NCI-H460 (cell line): ENCODE measurements at regions not wholly inside any gene's neighbourhood (a gene's known extent, or its start where the extent isn't known, plus 50 kb on each side); places are given as distances from the start of the nearest gene placed in this dataset.

Experiments used
- DNase-seq: peaks from one replicate; pipeline ENCODE4 v3.0.0-alpha.2; 2016; ENCODE audit warnings: low read depth; ENCODE audit errors: extremely low read depth

DNA sequence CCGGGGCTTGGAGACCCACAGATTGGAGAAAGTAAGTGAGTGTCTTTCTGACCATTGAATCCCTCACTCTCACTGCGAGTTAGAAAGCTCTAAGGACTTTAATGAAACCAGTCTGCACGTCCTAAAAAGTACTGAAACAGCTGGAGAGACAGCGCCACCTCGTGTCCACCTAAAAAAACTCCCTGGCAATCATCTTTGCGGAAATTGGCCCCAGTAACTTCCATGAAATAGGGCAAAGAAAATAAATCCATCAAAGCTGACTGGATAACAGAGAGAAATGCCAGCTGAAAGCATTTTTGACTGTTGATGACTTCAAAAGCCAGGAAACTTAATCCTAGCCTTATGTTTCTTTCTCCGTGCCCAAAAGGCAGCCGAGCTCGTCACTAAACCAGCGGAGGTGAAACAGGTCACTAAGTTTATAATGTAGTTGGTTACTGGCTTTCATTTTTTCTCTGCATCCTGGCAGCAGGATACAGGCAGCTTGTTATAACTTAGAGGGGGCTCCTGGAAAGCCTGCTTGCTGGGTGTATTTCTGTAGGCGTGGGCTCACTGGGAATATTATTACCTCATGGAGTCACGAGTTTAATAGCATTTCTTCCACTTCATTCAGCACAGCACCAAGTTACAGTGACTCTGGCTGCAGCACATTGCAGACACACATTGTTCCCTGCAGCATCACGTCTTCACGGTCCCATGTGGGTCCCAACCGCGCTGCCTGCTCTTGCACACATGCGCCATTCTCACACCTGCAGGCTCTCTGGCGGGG, 266.5 kb downstream of the HRH4 start:
- DNase-seq = peak; percentile 49

DNA sequence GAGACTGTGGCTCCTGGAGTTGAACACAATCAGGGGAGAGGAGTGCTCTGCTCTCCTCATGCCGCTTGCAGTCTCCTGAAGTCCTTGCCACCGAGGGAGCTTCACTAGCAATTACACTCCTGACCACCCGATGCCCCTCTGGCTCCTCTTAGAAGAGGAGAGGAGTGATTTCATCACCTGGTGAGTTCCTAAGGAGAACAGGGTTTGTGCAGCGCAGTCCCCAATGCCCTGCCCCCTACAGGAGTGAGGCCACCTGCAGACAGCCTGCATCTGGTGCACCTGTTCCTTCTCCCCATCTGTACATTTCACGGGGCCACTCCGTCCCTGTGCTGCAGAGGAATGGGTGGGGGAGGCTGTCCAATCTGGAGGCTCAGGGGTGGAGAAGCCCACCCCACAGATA, 267.2 kb downstream of the HRH4 start:
- DNase-seq = no peak

DNA sequence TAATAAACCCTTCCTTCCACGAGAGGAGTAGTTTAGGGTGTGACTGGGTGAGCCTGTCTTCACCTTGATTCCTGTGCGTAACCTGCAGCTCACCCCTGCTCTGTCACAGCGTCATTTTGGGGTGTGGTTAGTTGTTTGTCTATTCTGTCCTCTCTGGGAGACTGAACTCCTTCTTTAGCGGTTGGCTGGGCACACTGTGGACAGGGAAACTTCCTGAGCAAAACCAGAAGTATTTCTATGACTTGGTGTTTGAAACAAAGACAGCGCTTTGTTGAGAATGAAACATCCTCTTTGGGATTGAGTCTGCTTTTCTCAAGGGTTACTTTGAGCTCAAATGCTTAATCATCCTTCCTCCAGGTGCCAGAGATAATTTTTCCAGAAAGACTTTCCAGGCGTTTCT, 270.7 kb downstream of the HRH4 start:
- DNase-seq = no peak

- no peak for DNase-seq
Measured at GRCh38 chr18:24731981-24732380, 271.5 kb downstream of the HRH4 start.

GRCh38 chr18:24734058-24734457, 273.6 kb downstream of the HRH4 start:
- peak; percentile 14 for DNase-seq

- no peak for DNase-seq
Measured at GRCh38 chr18:24735624-24736231, 275.3 kb downstream of the HRH4 start.

DNA sequence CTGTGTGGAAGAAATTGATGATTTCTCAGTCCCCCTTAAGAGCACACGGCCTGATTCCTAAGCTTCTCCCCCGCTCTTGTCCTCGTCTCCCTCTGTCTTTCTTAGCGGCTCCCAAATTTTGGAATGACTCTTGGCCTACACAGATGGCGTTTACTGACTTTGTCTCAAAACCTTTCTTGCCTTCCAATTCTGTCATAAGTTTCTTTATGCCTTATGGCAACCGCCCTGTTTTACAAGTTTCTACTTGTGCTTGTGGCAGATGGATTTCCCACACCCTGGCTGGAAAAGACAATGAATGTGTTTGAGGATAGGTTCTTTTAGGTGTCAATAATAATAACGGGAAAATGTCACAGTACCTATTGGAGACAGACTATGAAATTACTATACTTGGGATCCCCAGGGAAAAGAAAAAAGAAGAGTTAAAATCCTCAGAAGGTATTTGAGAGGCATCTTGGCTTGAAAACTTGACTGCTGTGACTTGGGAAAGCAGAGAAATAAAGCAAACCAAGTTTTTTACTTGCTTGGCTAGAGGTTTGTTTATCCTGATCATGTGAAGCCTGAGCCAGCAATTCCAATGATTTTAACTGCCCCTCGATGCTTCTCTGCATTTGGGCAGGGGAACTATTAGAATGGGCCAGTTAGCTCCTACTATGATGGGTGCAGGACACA, 276.4 kb downstream of the HRH4 start:
- no peak for DNase-seq

- no peak for DNase-seq
Measured at GRCh38 chr18:24740829-24741228, 280.4 kb downstream of the HRH4 start.

GRCh38 chr18:24741321-24741720, 280.9 kb downstream of the HRH4 start:
- no peak for DNase-seq

DNA sequence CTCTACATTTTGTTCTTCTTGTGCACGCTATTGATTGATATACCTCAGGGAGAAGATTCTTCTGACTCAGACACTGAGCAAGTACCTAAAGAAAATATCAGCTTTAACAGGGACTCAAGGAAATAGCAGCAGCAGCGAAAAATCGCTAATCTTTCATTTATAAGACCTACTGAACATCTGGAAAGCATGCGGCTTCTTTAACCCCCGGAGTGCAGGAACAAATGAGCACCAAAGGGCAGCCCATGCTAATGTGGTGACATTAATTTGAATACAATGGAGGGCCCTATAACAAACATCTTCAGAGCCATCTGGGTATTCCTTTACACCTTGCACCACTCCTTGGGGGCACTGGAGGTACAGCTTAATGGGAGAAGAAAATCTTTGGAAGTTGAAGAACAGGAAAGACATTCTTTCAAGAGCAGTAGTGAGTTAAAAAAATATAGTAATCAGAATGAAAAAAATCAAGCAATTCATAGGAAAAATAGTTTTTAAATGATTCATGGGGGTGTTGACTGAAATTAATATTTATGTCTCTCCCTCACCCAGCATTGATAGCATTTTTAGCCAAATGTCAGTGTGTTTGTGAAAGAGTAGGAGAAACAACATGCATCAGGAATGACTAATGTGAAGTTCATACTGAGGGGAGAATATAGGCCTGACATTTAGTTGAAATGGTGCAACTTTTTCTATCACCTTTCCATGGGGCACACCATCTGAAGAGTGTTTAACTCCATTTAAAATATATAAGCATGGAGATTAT, 281.7 kb downstream of the HRH4 start:
- no peak for DNase-seq

GRCh38 chr18:24754583-24755253, 294.3 kb downstream of the HRH4 start:
- DNase-seq = no peak

GRCh38 chr18:24756385-24756784, 295.9 kb downstream of the HRH4 start:
- no peak for DNase-seq

- no peak for DNase-seq
Measured at GRCh38 chr18:24757134-24757533, 296.7 kb downstream of the HRH4 start.

- no peak for DNase-seq
Measured at GRCh38 chr18:24761765-24762164, 301.3 kb downstream of the HRH4 start.

DNA sequence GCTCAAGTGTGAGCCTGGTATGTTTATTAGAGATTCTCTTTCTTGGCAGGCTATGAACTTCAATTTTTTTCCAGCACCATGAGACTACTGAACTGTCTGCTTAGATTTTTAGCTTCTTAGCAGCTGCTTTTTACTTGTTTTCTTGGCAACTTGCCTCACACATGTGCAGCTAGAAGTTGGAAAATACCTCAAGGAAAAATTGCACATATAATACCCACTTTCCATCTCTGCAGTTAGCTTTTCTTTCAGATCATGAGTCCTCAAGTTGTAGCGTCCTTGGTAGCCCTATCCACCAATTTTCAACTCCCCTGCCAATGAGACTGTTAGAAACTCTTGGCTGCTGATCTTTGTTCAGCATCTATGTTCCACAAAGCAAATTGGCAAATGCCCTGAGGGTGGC, 302.1 kb downstream of the HRH4 start:
- DNase-seq = no peak

GRCh38 chr18:24763765-24764513, 303.5 kb downstream of the HRH4 start:
- DNase-seq = no peak

DNA sequence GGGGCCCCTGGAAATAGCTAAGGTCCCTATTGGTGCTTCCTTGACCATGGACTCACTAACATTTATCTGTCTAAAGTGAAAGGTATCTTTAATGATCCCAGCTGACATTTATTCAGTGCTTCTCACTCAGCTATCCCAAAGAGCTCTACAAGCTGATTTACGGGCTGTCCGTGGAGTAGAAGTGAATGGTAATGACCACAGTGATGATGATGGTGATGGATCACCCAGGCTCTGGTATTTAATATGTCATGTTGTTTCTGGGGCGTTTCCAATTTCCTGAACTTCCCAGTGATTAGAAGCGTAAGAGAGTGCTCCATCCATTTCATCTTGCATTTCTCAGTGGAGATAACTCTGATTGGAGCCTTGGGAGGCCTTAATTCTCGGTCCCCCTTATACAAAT, 304.3 kb downstream of the HRH4 start:
- no peak for DNase-seq

DNA sequence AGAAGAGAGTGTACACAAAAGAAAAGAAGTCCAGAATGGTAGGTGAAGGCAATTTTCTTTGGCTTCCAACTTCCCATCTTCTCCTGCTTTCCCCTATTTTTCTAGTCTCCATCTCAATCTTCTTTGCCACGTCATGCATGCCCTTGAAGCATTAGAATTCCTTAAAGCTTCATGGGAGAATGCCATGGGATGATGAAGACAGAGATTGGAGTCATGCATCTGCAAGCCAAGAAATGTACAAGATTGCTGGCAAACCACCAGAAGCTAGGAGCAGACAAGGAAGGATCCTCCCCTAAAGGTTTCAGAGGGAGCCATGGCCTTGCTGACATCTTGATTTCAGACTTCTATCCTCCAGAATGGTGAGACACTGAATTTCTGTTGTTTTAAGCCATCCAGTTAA, 305.9 kb downstream of the HRH4 start:
- DNase-seq = no peak

DNA sequence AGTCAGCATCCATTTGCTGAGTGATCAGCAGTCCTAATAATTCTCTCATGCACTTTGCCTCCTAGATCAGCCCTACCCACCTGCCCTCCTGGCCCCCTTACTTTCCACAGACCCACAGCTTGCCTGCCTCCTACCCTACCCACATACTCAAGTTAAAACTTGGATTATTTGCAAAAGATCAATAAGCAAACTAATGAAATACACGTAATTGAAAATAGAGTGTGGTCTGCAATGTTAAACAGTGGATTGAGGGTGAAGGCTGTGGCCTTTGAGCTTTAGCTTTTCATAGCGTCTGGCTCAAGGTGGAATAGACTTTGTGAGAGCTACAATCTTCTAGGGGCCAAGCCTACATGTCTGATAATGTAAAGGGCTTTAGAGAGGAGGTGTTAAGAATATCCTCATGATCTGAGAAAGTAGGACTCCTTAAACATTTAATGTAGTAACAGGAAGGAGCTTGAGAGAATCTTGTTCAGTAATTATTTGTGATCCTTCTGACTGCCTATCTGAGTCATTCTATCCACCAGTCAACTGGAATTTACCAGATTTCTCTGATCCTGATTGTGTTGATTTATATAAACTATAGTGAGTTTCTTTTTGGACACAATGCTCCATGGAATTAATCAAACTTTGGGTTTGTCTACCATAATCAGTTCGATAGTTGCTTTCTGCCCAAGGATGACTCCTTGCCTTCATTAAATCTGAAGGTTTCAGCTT, 310.0 kb downstream of the HRH4 start:
- DNase-seq = no peak
